22Rv1 (cell line): ENCODE measurements at regions not wholly inside any gene's neighbourhood (a gene's known extent, or its start where the extent isn't known, plus 50 kb on each side); places are given as distances from the start of the nearest gene placed in this dataset.

Experiments used
- CTCF ChIP-seq: fragments of 450-650 bp; IDR thresholded peaks from 2 replicates; pipeline ENCODE4 v1.5.1; 2017; ENCODE audit warnings: mild to moderate bottlenecking
- ZFX ChIP-seq: fragments of 450-650 bp; IDR thresholded peaks from 2 replicates; pipeline ENCODE4 v1.6.1; 2017; ENCODE audit warnings: antibody characterized with exemption, borderline replicate concordance

GRCh38 chr11:128171506-128171905, 415.9 kb downstream of the ETS1 start:
- no peak for TF ChIP-seq CTCF
- TF ChIP-seq ZFX: no peak
